ENCODE measurements at regions not wholly inside any gene's neighbourhood (a gene's known extent, or its start where the extent isn't known, plus 50 kb on each side); places are given as distances from the start of the nearest gene placed in this dataset.
A peak's percentile ranks its signal among the peaks of the same experiment; 100 is the strongest.

- DNase-seq, result no peak
Observed at GRCh38 chr2:18762667-18763066, 173.3 kb upstream of the NT5C1B start.

DNA sequence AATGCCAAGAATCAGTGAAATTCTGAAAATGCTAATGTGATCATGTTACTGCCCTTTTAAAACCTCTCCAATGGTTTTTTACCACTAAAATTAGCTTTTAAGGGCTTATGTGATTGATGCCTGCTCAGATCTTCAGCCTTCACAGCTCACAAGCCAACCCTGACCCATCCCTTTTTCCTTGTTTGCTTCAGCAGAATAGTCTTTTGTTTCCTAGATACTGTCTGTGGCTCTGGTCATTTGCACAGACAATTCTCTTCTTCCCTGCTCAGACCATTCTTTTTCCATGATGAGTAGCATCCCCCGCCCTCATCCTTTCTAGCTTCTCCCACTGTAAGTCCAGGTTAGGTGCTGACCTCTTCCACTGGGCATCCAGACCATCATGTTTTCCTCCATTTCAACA, 164.9 kb upstream of the NT5C1B start:
- no peak for DNase-seq

GRCh38 chr2:18753722-18754121, 164.4 kb upstream of the NT5C1B start:
- no peak for DNase-seq

GRCh38 chr2:18752667-18753422, 163.5 kb upstream of the NT5C1B start:
- no peak for DNase-seq

DNA sequence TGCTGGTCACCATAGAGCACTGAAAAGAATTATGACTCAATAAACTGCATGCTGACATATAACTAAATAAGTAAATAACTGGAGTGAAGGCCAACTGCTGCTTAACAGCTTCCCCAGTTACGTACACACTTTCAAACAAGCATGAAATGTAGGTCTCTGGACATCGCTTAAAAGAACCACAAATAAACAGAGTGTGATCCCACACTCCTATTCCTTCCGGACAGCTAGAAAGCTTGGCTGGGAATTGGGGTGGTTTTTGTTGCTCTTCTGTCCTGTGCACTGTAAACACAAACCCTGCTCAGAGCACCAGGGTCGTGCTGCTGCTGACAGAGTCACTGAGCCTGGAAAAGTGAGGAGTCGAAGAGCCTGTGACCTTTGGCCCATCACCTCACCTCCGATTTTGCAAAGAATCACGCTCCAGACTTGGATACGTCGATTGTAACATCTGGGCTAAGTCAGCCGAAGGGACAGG, 162.7 kb upstream of the NT5C1B start:
- DNase-seq, result no peak

DNA sequence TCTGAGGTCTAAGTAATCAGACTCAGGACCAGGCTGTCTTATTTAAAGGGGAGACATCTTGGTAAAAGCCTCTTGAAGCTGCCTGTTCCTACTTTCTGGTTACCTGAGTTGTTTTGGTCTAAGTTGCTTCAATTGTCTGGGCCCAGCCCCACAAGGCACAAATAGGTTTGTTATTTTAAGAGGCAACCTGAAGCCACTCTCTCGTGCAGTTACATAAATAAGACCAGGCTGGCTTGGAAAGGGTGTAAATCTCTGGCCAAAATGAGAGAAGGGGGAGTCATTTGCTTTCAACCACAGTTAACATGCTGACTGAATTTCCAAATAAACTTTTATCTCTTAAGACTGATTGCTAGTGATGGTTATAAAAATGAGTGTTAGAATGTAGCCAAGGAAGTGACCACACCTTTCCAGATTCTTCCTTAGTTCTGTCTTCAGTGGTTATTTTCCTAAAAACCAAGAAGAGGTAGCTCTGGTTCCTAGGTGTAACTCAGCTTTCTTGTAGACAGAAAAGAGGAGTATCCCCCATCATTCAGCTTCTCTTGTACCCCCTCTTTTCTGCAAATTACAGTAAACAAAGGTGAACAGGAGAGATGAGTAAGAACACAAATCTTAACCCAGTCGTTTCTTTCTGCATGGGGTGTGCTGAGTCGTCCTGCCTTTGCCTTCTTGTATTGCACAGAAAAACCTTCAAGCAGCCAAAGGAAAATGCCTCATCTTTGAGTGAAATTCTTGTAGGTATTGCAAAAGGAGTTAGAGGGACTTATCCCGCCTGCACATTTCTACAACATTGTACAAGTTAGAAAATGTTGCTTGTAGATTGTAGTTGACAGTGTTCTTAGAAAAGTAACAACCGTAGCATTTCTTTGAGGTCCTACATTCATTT, 161.5 kb upstream of the NT5C1B start:
- DNase-seq, result no peak

- peak; percentile 26 for DNase-seq
Observed at GRCh38 chr2:18749912-18750526, 160.7 kb upstream of the NT5C1B start.

DNA sequence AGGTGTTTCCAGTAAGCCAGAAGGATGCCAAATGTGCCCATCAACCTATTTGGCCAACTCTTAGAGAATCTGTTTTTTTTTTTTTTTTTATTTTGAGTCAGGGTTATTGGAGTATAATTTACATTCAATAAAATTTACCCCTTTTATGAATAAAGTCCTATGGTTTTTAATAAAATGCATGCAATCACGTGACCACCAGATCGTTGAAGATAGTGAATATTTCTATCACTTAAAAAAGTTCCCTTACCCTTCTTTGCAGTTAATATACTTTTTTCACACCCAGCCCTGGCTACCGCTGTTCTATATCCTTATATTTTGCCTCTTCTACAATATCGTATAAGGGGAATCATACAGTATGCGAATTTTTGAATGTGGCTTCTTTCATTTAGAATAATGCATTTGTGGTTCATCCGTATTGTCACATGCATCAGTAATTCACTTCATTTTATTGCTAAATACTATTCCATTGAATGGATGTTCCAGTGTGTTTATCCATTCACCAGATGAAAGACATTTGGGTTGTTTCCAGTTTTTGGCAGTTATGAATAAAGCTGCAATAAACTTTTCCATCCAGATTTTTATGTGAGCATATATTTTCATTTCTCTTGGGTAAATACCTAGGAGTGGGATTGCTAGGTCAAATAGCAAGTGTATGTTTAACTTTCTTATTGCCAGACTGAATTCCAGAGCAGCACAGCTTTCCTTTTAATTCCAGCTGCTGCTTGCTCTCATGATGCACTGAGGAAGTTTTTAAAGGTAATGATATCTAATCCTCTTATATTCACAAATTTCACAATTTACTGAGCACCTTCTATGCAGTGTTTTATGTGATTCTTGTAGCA, 156.3 kb upstream of the NT5C1B start:
- no peak for DNase-seq

GRCh38 chr2:18741895-18742732, 152.7 kb upstream of the NT5C1B start:
- no peak for DNase-seq

- no peak for DNase-seq
Observed at GRCh38 chr2:18741191-18741590, 151.8 kb upstream of the NT5C1B start.

DNA sequence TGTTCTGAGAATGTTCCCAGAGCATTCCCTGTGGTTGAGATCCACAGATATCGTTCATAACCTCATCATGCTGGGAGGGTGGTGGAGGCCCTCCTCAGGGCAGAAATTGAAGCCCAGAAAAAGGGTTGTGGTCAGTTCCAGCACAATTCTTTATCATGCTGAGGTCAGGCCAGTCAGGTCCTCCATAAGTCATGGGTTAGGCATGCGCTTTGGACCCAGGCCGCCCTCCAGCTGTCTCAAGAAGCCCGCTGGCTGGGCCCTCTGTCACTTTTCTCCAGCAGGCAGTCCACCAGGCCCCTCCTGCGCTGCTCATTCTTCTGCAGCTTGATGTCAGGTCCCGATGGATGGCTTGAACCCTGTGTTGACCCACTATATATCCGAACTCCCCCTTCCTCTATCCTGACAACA, 151.1 kb upstream of the NT5C1B start:
- no peak for DNase-seq

DNA sequence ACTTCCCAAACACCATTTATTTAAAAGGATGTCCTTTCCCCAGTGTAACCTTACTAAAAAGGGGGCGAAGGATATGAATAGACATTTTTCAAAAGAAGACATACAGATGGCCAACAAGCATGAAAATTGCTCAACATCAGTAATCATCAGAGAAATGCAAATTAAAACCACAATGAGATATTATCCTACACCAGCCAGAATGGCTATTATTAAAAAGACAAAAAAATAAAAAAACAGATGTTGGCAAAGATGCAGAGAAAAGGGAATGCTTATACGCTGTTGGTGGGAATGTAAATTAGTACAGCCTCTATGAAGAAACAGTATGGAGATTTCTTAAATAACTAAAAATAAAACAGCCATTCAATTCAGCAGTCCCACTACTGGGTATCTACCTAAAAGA, 142.3 kb upstream of the NT5C1B start:
- no peak for DNase-seq

DNA sequence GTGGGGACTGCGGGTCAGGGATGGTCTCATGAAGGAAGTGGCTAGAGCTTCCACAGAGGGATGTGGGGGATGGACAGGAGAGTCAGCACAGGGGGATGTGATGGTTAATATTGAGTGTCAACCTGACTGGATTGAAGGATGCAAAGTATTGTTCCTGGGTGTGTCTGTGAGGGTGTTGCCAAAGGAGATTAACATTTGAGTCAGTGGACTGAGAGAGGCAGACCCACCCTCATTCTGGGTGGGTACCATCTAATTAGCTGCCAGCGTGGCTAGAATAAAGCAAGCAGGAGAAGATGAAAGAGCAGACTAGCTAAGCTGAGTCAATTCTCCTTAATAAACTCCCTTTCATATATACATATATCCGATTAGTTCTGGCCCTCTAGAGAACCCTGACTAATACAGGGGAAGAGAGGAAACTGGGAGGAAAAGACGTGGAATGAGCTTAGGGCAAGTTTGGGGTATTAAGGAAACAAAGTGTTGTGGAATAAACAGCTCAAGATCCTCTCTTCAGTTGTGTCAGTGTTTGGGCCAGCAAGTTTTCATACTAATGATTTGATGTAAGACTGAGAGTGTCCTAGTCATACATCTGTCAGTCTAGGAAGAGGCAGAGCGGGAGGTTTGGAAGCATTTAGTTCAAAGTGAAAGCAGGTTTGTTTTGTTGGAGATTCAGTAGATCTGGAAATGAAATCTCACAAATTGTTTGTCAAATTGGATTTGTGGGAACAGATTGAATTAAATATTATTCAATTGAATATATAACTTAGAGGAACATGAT, 135.2 kb upstream of the NT5C1B start:
- DNase-seq, result no peak

DNA sequence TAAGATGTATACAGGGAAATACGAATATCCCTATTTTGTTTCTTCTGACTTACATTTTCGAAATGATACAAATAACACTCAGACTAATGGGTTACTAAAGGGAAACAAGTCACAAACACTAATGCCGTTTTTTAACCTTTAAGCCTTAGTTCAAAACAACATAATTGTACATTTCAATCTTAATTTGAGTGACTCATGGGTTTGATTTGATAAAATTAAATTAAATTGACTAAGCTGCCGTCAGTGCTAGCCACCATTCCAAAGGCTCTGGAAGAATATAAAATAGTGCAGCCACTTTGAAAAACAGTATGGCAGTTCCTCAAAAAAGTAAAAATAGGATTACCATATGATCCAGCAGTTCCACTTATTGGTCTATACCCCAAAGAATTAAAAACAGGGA, 133.8 kb upstream of the NT5C1B start:
- DNase-seq, result no peak

- no peak for DNase-seq
Observed at GRCh38 chr2:18722101-18722500, 132.7 kb upstream of the NT5C1B start.

- no peak for DNase-seq
Observed at GRCh38 chr2:18721038-18721922, 131.9 kb upstream of the NT5C1B start.

DNA sequence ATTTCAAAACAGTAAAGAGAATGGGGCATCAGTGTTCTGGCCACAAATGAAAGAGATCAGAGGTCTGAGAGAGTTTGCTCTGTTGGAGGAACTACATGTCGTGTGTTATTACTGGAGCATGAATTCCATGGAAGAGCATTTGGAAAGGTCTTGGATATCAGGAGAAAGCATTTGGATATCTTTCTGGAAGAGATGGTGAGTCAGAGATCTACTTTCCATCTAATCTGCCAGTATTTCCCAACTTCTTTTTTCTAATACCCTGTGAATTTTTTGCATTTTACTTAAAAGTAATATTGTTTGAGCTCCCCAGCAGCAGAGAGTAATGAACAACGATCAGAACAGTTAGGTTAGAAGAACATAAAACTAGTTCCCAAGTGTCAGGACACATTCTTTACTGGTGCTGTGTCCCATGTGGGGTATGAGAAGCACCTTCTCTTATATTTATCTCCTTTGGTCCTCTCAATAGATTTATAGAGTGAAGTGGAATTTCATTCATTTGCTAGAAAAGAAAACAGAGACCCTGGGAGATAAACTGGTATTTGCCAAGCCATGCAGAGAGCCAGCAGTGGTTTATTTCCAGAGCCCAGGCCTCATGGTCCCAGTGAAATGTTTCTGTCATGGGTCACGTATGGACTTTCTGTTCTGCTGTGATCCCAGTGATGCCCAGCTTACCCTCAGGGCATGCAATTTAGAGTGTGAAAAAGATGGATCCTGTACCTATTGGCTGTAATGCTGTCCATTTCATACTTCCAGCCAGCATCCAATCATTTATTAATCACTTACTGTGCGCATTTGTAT, 130.8 kb upstream of the NT5C1B start:
- DNase-seq, result no peak

GRCh38 chr2:18708203-18708715, 118.9 kb upstream of the NT5C1B start:
- no peak for DNase-seq

- DNase-seq, result no peak
Observed at GRCh38 chr2:18706001-18706400, 116.6 kb upstream of the NT5C1B start.
